ENCODE measurements at regions not wholly inside any gene's neighbourhood (a gene's known extent, or its start where the extent isn't known, plus 50 kb on each side); places are given as distances from the start of the nearest gene placed in this dataset.

- TF ChIP-seq FOXM1 (IDR thresholded peaks at IDR 0.05; ENCODE audit: borderline replicate concordance) (no peak), CTBP1 (IDR thresholded peaks at IDR 0.05; ENCODE audit: borderline replicate concordance) (no peak), HDGF (IDR thresholded peaks at IDR 0.05; ENCODE audit: borderline replicate concordance) (no peak), ARNT (IDR thresholded peaks at IDR 0.05) (no peak), L3MBTL2 (conservative IDR thresholded peaks at IDR 0.05) (no peak), BHLHE40 (IDR thresholded peaks at IDR 0.05; ENCODE audit: borderline replicate concordance) (no peak), ZNF384 (IDR thresholded peaks at IDR 0.05) (no peak), SP1 (IDR thresholded peaks at IDR 0.05) (no peak), TARDBP (IDR thresholded peaks at IDR 0.05) (no peak), ELF4 (IDR thresholded peaks at IDR 0.05) (no peak), LEF1 (IDR thresholded peaks at IDR 0.05; ENCODE audit: borderline replicate concordance) (no peak), SUZ12 (IDR thresholded peaks at IDR 0.05) (no peak), NFRKB (IDR thresholded peaks at IDR 0.05) (no peak), FOXK2 (IDR thresholded peaks at IDR 0.05) (no peak), PKNOX1 (IDR thresholded peaks at IDR 0.05) (no peak), FOXA1 (IDR thresholded peaks at IDR 0.05) (no peak)
- ChIA-PET POLR2A (no interaction called here), CTCF (no interaction called here)
- no peak for DNase-seq (ENCODE audit: extremely low spot score)
Observed at GRCh38 chr7:113464096-113464855, 345.9 kb upstream of the SMIM30 start.

GRCh38 chr7:113460067-113460466 is 341.7 kb upstream of the SMIM30 start:
- DNase-seq (ENCODE audit: extremely low spot score): no peak
- POLR2A ChIA-PET: no interaction called here
- CTCF ChIA-PET: interaction anchor here (0.5 kb wide), 1 partner anchor 125 kb away, joined by 3 read pairs; no protein-coding TSS in a partner anchor
- TF ChIP-seq HDGF (IDR thresholded peaks at IDR 0.05; ENCODE audit: borderline replicate concordance) (no peak), NFRKB (IDR thresholded peaks at IDR 0.05) (no peak), CTBP1 (IDR thresholded peaks at IDR 0.05; ENCODE audit: borderline replicate concordance) (no peak), L3MBTL2 (conservative IDR thresholded peaks at IDR 0.05) (no peak), FOXK2 (IDR thresholded peaks at IDR 0.05) (no peak), BHLHE40 (IDR thresholded peaks at IDR 0.05; ENCODE audit: borderline replicate concordance) (no peak)

- no peak for DNase-seq (ENCODE audit: extremely low spot score)
- POLR2A ChIA-PET: no interaction called here
- TF ChIP-seq NFRKB (IDR thresholded peaks at IDR 0.05): no peak
- no peak for TF ChIP-seq LEF1 (IDR thresholded peaks at IDR 0.05; ENCODE audit: borderline replicate concordance)
- no peak for TF ChIP-seq FOXM1 (IDR thresholded peaks at IDR 0.05; ENCODE audit: borderline replicate concordance)
- CTCF ChIA-PET: no interaction called here
Observed at GRCh38 chr7:113456533-113456932, 338.2 kb upstream of the SMIM30 start.

GRCh38 chr7:113454597-113455169 is 336.3 kb upstream of the SMIM30 start:
- DNase-seq (ENCODE audit: extremely low spot score): no peak
- CTCF ChIA-PET: no interaction called here
- TF ChIP-seq SP1 (IDR thresholded peaks at IDR 0.05): no peak
- no peak for TF ChIP-seq ZNF384 (IDR thresholded peaks at IDR 0.05)
- no peak for TF ChIP-seq NFRKB (IDR thresholded peaks at IDR 0.05)
- no peak for TF ChIP-seq SUZ12 (IDR thresholded peaks at IDR 0.05)
- no peak for TF ChIP-seq FOXK2 (IDR thresholded peaks at IDR 0.05)
- no peak for TF ChIP-seq PKNOX1 (IDR thresholded peaks at IDR 0.05)
- no peak for TF ChIP-seq HDGF (IDR thresholded peaks at IDR 0.05; ENCODE audit: borderline replicate concordance)
- TF ChIP-seq ARNT (IDR thresholded peaks at IDR 0.05): no peak
- POLR2A ChIA-PET: no interaction called here

- no peak for DNase-seq (ENCODE audit: extremely low spot score)
- TF ChIP-seq TARDBP (IDR thresholded peaks at IDR 0.05): no peak
- TF ChIP-seq SUZ12 (IDR thresholded peaks at IDR 0.05): no peak
- no peak for TF ChIP-seq NFRKB (IDR thresholded peaks at IDR 0.05)
- no peak for TF ChIP-seq SP1 (IDR thresholded peaks at IDR 0.05)
- TF ChIP-seq LEF1 (IDR thresholded peaks at IDR 0.05; ENCODE audit: borderline replicate concordance): no peak
- TF ChIP-seq HDGF (IDR thresholded peaks at IDR 0.05; ENCODE audit: borderline replicate concordance): no peak
- POLR2A ChIA-PET: no interaction called here
- CTCF ChIA-PET: no interaction called here
Observed at GRCh38 chr7:113452245-113452644, 333.9 kb upstream of the SMIM30 start.

- DNase-seq (ENCODE audit: extremely low spot score): no peak
- CTCF ChIA-PET: no interaction called here
- POLR2A ChIA-PET: no interaction called here
- TF ChIP-seq ZNF384 (IDR thresholded peaks at IDR 0.05): no peak
- no peak for TF ChIP-seq TARDBP (IDR thresholded peaks at IDR 0.05)
- TF ChIP-seq SP1 (IDR thresholded peaks at IDR 0.05): no peak
- TF ChIP-seq L3MBTL2 (conservative IDR thresholded peaks at IDR 0.05): no peak
- TF ChIP-seq NFRKB (IDR thresholded peaks at IDR 0.05): no peak
- TF ChIP-seq CTBP1 (IDR thresholded peaks at IDR 0.05; ENCODE audit: borderline replicate concordance): no peak
- no peak for TF ChIP-seq ARNT (IDR thresholded peaks at IDR 0.05)
- TF ChIP-seq BHLHE40 (IDR thresholded peaks at IDR 0.05; ENCODE audit: borderline replicate concordance): no peak
- TF ChIP-seq FOXK2 (IDR thresholded peaks at IDR 0.05): no peak
- TF ChIP-seq ELF4 (IDR thresholded peaks at IDR 0.05): no peak
- TF ChIP-seq HDGF (IDR thresholded peaks at IDR 0.05; ENCODE audit: borderline replicate concordance): no peak
- TF ChIP-seq SUZ12 (IDR thresholded peaks at IDR 0.05): no peak
- TF ChIP-seq FOXM1 (IDR thresholded peaks at IDR 0.05; ENCODE audit: borderline replicate concordance): no peak
- TF ChIP-seq LEF1 (IDR thresholded peaks at IDR 0.05; ENCODE audit: borderline replicate concordance): no peak
- no peak for TF ChIP-seq PKNOX1 (IDR thresholded peaks at IDR 0.05)
- TF ChIP-seq FOXA1 (IDR thresholded peaks at IDR 0.05): no peak
Observed at GRCh38 chr7:113446791-113447190, 328.4 kb upstream of the SMIM30 start.

Data from HEK293T (cell line).